Islet precursor cell (in vitro differentiated cells): ENCODE measurements at regions not wholly inside any gene's neighbourhood (a gene's known extent, or its start where the extent isn't known, plus 50 kb on each side); places are given as distances from the start of the nearest gene placed in this dataset.

Experiments
- DNase-seq: peaks from one replicate; pipeline ENCODE4 v3.0.0-alpha.2; 2018

GRCh38 chr15:92565351-92566125 is 90.0 kb downstream of the FAM174B start:
- no peak for DNase-seq

GRCh38 chr15:92561754-92562153 is 93.8 kb downstream of the FAM174B start:
- DNase-seq: no peak

GRCh38 chr15:92553317-92553716 is 102.3 kb downstream of the FAM174B start:
- no peak for DNase-seq

- no peak for DNase-seq
Measured at GRCh38 chr15:92545996-92546395, 109.6 kb downstream of the FAM174B start.

GRCh38 chr15:92541291-92542200 is 114.0 kb downstream of the FAM174B start:
- no peak for DNase-seq

GRCh38 chr15:92538115-92538514 is 117.5 kb downstream of the FAM174B start:
- no peak for DNase-seq

GRCh38 chr15:92533298-92533697 is 122.3 kb downstream of the FAM174B start:
- DNase-seq: no peak

GRCh38 chr15:92531406-92531805 is 124.2 kb downstream of the FAM174B start:
- DNase-seq: no peak

- no peak for DNase-seq
Measured at GRCh38 chr15:92528736-92529135, 126.8 kb downstream of the FAM174B start.

GRCh38 chr15:92527197-92527596 is 128.4 kb downstream of the FAM174B start:
- DNase-seq: no peak

- no peak for DNase-seq
Measured at GRCh38 chr15:92525758-92526245, 129.8 kb downstream of the FAM174B start.

GRCh38 chr15:92524874-92525565 is 130.6 kb downstream of the FAM174B start:
- no peak for DNase-seq

- DNase-seq: no peak
Measured at GRCh38 chr15:92524161-92524560, 130.5 kb downstream of the ST8SIA2 start.

- DNase-seq: no peak
Measured at GRCh38 chr15:92523176-92523575, 129.5 kb downstream of the ST8SIA2 start.

GRCh38 chr15:92521624-92522008 is 127.9 kb downstream of the ST8SIA2 start:
- peak; percentile 81 for DNase-seq

- DNase-seq: no peak
Measured at GRCh38 chr15:92520914-92521623, 127.4 kb downstream of the ST8SIA2 start.

GRCh38 chr15:92519709-92520108 is 126.0 kb downstream of the ST8SIA2 start:
- peak; percentile 37 for DNase-seq
